ENCODE measurements at regions not wholly inside any gene's neighbourhood (a gene's known extent, or its start where the extent isn't known, plus 50 kb on each side); places are given as distances from the start of the nearest gene placed in this dataset.
A peak's percentile ranks its signal among the peaks of the same experiment; 100 is the strongest.
"Not testable (repeated sequence)": the region's sequence is repeated elsewhere in the genome, so short reads cannot be mapped to it uniquely, and the experiment has no call there.

DNA sequence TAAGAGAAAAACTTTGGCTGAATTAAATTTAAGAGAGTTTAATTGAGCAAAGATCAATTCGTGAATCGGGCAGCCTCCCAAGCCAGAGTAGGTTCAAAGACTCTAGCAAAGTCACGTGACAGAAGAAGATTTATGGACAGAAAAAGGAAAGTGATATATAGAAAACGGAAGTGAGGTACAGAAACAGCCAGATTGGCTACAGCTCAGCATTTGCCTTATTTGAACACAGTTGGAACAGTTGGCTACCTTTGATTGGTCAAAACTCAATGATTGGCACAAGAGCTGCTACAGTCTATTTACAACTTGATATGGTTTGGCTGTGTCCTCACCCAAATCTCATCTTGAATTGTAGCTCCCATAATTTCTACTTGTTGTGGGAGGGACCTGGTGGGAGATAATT lies 102.6 kb downstream of the PLG start:
- no peak for DNase-seq (ENCODE audit: low read depth)

GRCh38 chr6:160808263-160808662 lies 106.2 kb downstream of the PLG start:
- DNase-seq (ENCODE audit: low read depth): no peak

- no peak for DNase-seq (ENCODE audit: low read depth)
These were observed 108.2 kb downstream of the PLG start for GRCh38 chr6:160810238-160810637.

- DNase-seq (ENCODE audit: low read depth): no peak
These were observed 110.1 kb downstream of the PLG start for GRCh38 chr6:160812097-160812496.

- no peak for DNase-seq (ENCODE audit: low read depth)
These were observed 116.9 kb downstream of the PLG start for GRCh38 chr6:160818934-160819333.

- not testable (repeated sequence) for DNase-seq (ENCODE audit: low read depth)
These were observed 118.6 kb downstream of the PLG start for GRCh38 chr6:160820661-160821060.

GRCh38 chr6:160831739-160832138 lies 129.7 kb downstream of the PLG start:
- DNase-seq (ENCODE audit: low read depth): no peak

DNA sequence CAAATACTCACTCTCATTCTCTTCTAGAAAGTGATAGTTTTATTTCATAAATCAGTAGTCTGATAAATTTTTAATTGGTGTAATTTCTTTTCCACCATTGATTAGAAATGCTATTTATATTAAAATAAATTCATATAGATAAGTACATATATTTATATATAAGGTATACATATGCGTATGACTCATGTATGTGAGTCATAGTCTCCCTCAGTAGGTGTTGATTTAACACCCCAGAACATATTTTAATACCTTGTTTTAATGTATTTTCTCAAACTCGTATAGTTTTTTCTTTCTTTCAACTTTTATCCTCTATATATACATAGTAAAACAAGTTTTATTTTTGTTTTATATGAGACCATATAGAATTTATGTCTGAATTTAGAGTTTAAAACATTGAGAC lies 130.4 kb downstream of the PLG start:
- no peak for DNase-seq (ENCODE audit: low read depth)

DNA sequence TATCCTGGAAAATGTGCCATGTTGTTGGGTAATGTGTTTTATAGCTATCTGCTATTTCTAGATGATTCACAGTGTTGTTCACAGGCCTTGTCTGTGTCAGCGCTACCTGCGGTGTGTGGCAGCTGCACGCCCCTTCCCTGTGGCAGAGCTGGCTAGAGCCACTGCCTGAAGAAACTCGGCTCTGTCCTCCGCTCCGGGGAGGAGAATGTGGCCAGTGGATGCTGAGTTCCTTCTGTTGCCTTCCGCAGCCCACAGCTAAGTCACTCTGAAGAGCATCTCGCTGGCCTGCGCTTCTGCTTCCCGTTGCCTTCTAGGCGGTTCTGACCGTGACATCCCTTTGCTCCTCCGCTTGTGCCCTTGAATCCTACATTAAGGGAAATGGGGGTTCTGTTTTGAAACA lies 135.1 kb downstream of the PLG start:
- DNase-seq (ENCODE audit: low read depth): no peak

GRCh38 chr6:160851031-160851430 lies 140.5 kb upstream of the MAP3K4 start:
- no peak for DNase-seq (ENCODE audit: low read depth)

- no peak for DNase-seq (ENCODE audit: low read depth)
These were observed 137.6 kb upstream of the MAP3K4 start for GRCh38 chr6:160853946-160854345.

GRCh38 chr6:160858886-160859285 lies 132.7 kb upstream of the MAP3K4 start:
- DNase-seq (ENCODE audit: low read depth): no peak

DNA sequence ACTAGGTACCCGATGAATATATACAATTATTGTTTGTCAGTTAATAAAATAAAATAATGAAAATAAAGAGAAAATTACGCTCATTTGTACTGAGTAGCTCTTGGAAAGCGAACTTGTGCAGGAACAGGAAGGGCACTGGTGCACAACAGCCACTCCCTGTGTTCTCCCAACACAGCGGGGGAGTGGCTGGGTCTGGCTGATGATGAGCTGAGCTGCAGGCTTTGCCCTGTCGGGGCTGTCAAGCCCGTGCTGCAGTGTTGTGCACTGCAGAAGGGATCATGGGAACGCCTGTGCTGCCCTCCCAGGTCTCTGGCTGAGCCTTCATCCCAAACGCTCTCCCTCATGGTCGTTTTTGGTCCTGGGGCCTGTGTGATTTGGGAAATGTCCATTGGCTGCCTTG lies 131.7 kb upstream of the MAP3K4 start:
- DNase-seq (ENCODE audit: low read depth): no peak

DNA sequence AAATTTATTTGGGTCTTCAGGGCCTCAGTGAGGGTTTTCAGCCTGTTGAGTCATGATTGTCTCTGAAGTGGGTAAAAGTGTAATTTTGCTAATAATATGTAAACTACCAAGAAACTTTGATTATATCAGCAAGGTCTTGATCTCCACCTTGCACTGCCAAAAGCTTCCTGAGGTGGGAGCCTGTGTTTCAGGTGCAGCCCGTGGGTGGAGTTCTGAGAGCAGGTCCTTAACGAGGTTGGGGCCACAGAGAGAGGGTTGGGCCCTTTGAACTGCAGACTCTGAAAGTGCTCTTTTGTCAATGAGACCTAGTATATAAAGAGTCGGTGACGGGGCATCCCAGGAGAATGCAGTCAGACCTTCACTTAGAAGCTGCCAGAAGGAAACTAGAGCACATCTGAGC lies 129.7 kb upstream of the MAP3K4 start:
- DNase-seq (ENCODE audit: low read depth): no peak

- no peak for DNase-seq (ENCODE audit: low read depth)
These were observed 127.8 kb upstream of the MAP3K4 start for GRCh38 chr6:160863782-160864181.

DNA sequence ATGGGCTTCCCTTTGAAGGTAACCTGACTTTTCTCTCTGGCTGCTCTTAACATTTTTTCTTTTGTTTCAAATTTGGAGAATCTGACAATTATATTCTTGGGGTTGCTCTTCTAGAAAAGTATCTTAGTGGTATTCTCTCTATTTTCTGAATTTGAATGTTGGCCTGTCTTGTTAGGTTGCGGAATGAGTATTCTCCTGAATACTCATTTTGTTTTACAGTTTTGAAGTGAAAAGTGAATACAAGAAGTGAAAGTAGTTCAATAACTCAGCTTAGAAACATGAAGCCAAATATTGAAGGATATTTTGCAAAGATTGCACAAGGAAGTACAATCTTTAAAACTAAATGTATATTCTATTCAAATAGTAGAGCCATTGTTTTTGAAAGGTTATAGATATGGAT lies 120.2 kb upstream of the MAP3K4 start:
- no peak for DNase-seq (ENCODE audit: low read depth)

DNA sequence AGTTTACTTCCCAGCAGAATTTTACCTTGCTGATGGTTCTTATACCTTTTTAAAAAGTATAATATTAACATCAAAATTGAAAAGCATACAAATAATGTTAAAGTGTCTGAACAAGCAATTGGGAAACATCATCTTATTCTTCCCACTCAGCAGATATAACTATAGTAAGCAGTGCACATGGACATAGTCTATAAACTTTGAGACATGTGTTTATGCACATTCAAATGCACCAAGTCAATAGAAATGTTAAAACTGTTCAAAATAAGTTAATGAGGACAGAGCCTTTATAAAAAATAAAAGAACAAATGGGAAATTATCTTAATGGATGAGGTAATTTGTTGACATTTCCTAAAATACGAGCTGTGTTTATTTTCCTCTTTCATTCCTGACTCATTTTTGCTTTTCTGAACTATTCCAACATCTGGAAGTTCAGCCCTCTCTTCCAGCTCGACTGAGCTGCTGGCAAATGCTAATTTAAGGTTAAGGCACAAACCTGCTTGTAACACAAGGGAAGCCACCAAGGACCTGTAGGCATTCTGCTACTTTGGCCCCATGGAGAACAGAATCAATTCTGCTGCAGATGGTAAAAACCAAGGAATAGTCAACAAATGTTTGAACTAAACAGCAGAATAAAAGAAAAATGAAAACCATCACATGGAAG lies 110.3 kb upstream of the MAP3K4 start:
- no peak for DNase-seq (ENCODE audit: low read depth)

DNA sequence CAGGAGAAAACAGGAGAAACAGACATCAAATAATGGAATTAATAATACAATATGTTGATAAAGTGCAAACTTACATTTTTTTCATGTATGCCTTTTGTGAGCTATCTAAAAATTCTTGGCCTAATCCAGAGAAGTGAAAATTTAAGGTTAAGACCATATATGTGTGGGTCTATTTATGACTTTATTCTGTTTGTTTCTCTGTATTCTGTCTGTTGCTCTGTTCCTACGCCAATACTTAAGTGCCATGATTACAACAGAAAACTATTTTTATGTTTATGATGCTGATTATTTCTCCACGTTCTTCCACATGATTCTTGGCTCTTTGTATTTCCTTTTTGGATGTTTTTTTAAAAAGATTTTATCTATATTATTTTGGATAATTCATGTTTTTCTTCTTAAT lies 109.6 kb upstream of the MAP3K4 start:
- DNase-seq (ENCODE audit: low read depth): no peak

DNA sequence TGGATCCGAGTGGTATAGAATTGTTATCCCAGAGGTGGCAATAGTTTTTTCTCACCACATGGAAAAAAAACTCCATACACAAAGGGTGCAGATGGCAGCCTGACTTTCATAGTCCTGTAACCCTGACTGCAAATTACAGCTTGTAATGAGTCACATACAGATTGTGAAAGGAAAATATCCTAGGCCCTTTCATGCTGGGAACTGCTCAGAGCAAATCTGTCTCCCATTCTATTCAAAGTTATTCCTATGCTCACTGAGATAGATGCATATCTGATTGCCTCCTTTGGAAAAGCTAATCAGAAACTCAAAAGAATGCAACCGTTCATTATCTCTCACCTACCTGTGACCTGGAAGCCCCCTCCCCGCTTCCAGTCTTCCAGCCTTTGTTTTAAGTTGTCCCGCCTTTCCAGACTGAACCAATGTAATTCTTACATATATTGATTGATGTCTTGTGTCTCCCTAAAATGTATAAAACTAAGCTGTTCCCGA lies 108.7 kb upstream of the MAP3K4 start:
- DNase-seq (ENCODE audit: low read depth): peak; percentile 23

DNA sequence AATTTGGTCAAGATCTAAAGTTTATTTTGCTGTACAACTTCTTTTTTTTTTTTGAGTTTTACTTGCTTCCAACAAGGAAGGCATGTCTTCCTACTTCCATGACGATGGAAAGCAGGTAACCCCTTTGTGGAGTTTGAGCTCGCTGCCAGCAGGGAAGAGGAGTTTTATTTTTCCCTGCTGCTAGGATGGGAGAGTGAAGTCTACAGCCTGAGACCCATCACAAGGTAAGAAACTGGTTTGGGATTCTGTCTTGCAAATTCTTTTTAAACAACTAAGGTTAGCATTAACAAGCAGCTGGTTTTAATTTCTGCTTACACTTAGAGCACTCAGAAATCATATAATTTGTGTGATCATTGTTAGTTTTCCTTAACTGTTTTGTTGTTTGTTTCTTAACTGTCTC lies 108.0 kb upstream of the MAP3K4 start:
- DNase-seq (ENCODE audit: low read depth): no peak

- no peak for DNase-seq (ENCODE audit: low read depth)
These were observed 107.6 kb upstream of the MAP3K4 start for GRCh38 chr6:160883999-160884398.

DNA sequence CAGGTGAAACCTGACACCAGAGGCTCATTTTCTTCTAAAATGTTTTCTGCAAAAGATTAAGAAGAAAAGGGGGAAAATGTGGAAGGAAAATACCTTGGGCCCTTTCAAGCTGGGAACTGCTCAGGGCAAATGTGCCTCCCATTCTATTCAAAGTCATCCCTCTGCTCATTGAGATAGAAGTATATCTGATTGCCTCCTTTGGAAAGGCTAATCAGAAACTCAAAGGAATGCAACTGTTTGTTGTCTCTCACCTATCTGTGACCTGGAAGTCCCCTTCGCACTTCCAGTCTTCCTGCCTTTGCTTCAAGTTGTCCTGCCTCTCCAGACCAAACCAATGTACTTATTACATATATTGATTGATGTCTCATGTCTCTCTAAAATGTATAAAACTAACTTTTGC lies 102.4 kb upstream of the MAP3K4 start:
- not testable (repeated sequence) for DNase-seq (ENCODE audit: low read depth)

- no peak for DNase-seq (ENCODE audit: low read depth)
These were observed 99.9 kb upstream of the MAP3K4 start for GRCh38 chr6:160891690-160892089.

GRCh38 chr6:160895562-160895961 lies 96.0 kb upstream of the MAP3K4 start:
- DNase-seq (ENCODE audit: low read depth): no peak
